Activated naive CD8-positive, alpha-beta T cell (primary cell): ENCODE measurements at regions not wholly inside any gene's neighbourhood (a gene's known extent, or its start where the extent isn't known, plus 50 kb on each side); places are given as distances from the start of the nearest gene placed in this dataset.

Source experiments
- H3K27ac Mint-ChIP-seq: one replicate; pipeline ENCODE4 v1.8.0; 2021; ENCODE audit warnings: mixed read lengths
- H3K27me3 Mint-ChIP-seq: one replicate; pipeline ENCODE4 v1.8.0; 2021; ENCODE audit warnings: mixed read lengths
- H3K36me3 Mint-ChIP-seq: one replicate; pipeline ENCODE4 v1.8.0; 2021; ENCODE audit warnings: mixed read lengths
- H3K4me1 Mint-ChIP-seq: one replicate; pipeline ENCODE4 v1.8.0; 2021; ENCODE audit warnings: low read depth, mixed read lengths
- H3K4me3 Mint-ChIP-seq: one replicate; pipeline ENCODE4 v1.8.0; 2021; ENCODE audit warnings: mild to moderate bottlenecking, mixed read lengths
- H3K9me3 Mint-ChIP-seq: one replicate; pipeline ENCODE4 v1.8.0; 2021; ENCODE audit warnings: low read depth, mixed read lengths

DNA sequence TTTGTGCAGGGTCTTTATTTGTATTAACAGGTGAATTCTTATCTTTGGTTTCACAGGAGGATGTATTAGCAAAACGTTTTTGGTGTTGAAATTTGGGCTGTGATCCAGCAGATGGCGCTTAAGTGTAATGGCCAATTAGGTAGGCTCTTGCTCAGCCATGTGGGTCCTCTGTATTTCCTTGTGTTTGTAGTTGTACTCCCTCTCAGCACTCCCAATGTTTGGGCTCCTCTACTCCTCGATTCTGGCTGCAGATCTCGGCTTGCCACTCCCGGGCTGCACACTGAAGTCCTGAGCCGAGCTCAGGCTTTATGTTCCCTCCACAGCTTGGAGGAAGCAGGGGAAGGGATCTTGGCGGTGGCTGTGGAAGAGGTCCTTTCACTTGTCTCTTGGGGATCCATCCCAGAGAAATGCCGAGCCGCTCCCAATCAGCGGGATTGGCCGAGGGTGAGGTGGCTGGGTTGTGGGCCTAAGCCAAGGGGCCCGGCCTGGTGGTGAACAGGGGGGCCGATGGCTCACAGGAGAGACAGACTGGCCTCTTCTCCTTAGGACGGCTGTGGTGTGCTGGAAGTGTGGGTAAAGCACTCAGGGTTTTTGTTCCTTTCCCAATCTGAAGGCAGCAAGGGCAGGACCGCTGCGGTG, 133.7 kb downstream of the AEBP2 start:
- H3K4me3 Mint-ChIP-seq = no peak overlapping the region
- H3K4me1 Mint-ChIP-seq = no peaks in the 10 kb centered on the region
- H3K27ac Mint-ChIP-seq = peak overlapping the region; percentile 67
- no peaks in the 10 kb centered on the region for H3K27me3 Mint-ChIP-seq
- H3K36me3 Mint-ChIP-seq = peaks cover 14% of the 10 kb centered on the region
- no peaks in the 10 kb centered on the region for H3K9me3 Mint-ChIP-seq

DNA sequence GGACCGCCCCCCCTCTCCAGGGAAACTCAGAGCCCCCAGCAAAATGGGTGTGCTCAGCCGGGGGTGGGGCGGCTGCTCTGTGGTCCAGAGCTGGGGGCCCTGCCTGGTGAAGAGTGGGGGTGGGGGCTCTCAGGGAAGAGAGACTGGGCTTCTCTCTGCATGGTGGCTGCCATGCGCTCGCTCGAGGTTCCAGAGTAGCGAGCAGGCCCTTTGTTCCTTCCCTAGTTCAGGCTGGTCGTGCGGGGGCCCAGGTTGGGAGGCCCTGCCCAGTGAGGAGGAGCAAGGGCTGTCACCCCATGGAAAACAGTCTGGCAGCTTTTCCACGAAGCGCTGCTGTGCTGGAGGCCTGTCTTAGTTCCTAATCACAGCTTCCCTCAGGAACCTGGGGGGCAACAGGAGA, 134.6 kb downstream of the AEBP2 start:
- H3K4me1 Mint-ChIP-seq = no peaks in the 10 kb centered on the region

DNA sequence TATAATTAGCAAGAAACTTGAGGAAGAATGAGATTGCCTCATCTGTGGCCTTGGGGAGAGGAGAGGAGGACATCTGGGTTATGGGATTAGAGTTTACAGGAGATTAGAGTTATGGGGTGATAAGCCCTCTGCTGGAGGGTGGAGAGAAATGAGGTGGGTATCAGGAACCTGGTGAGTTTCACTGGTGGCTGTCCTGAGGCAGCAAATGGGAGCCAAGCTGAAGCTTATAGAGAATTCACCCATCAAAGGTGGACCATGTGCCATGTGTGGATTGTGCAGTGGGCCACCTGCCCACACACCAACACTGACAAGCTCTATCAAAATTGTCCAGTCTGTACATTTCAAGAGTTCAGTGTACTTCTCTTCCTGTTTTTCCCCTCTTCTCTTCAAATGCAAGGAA, 135.3 kb downstream of the AEBP2 start:
- Mint-ChIP-seq H3K27me3 (no peaks in the 10 kb centered on the region), H3K9me3 (no peaks in the 10 kb centered on the region), H3K36me3 (peaks cover 14% of the 10 kb centered on the region), H3K4me3 (no peak overlapping the region), H3K4me1 (no peaks in the 10 kb centered on the region), H3K27ac (no peak overlapping the region)

More for the DNA sequence above, 134.6 kb downstream of the AEBP2 start:
- H3K36me3 Mint-ChIP-seq = peaks cover 14% of the 10 kb centered on the region
- no peak overlapping the region for H3K27ac Mint-ChIP-seq
- H3K9me3 Mint-ChIP-seq = no peaks in the 10 kb centered on the region
- H3K27me3 Mint-ChIP-seq = no peaks in the 10 kb centered on the region
- H3K4me3 Mint-ChIP-seq = no peak overlapping the region

DNA sequence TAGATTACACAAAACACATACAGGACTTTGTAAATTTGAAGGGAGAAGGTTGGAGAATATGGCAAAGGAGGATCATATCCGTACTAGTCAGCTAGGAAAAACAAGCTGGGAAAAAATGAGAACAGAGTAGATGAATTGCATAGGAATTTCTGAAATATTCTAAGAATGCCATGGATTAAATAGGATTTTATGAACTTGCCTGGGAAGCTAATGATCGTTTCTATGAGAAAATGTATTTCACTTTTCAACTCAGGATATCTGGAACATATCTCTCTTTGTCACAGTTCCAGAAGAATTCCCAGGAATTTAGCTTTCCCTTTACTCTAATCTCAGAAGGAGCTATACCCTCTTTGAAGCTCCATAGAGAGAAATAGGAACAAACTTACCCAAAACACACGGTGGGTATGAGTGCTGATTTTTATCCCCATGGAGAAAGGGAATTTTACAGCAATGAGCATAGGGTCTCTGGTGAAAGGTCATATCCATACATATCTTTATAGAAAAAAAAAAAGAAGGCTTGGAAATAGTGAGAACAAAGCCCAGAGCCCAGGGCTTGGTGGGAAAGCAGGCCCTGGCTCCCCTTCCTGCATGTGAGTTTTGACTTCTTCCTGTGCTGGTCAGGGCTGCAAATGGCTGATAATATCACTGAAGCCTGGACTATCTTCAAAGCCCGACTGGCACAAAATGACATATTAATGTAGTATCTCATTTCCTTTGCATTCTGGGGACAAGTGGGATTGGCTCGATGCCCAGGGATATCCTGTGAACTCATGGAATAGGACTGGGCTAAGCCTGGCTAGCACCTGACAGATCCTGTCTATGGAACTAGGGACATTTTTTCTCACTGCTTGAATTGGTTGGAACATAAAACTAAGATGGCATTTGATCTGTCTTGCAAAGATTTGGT, 136.3 kb downstream of the AEBP2 start:
- H3K4me3 Mint-ChIP-seq = no peak overlapping the region
- H3K9me3 Mint-ChIP-seq = peaks cover 4% of the 10 kb centered on the region
- H3K27ac Mint-ChIP-seq = no peak overlapping the region
- peaks cover 20% of the 10 kb centered on the region for H3K36me3 Mint-ChIP-seq
- no peaks in the 10 kb centered on the region for H3K4me1 Mint-ChIP-seq
- no peaks in the 10 kb centered on the region for H3K27me3 Mint-ChIP-seq

DNA sequence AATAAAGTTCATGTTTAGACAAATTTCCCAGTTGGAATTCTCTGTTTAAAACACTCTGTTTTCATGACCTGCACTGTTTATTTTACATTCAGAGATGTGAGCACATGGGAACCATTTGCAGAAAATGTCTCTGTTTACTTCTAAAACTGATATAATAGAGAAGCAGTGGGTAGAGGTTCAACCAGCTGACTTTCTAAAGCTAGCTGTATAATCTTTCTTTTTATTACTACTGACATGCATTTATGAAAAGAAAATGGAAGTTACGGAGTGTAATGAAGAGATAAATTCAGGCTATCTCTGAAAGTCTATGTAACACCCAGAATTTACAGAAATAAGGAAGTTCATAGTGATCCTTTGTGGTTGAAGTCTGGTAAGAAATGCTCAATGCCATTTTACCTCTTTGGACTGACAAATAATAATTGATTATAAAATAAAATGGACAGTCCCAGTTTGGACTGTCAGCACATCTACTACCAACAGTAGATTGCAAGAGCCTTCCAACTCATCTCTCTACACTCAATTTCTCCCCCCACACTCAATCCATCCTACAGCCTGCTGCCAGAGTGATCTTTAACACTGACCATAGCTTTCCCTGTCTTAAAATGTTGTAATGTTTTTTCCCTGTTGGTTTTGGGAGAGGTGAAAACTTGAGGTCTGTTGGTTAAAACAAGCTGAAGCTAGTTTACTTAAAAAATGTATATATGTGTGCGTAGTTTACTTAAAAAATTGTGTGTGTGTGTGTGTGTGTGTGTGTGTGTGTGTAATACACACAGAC, 137.4 kb downstream of the AEBP2 start:
- peaks cover 4% of the 10 kb centered on the region for H3K9me3 Mint-ChIP-seq
- no peak overlapping the region for H3K27ac Mint-ChIP-seq
- peaks cover 15% of the 10 kb centered on the region for H3K36me3 Mint-ChIP-seq
- H3K4me1 Mint-ChIP-seq = no peaks in the 10 kb centered on the region
- no peaks in the 10 kb centered on the region for H3K27me3 Mint-ChIP-seq
- H3K4me3 Mint-ChIP-seq = no peak overlapping the region

DNA sequence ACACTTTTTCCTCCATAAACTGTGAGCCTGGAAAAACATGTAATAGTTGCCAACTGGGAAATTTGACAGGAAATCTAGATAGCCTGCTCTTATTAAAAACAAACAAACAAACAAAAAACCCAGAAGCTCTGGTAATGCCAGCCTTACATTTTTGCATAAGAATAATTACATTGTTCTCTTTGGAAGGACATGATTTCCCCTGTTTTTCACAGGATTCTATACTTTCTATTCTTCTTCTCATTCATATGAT, 137.9 kb downstream of the AEBP2 start:
- Mint-ChIP-seq H3K4me1 (no peaks in the 10 kb centered on the region), H3K27ac (no peak overlapping the region), H3K27me3 (no peaks in the 10 kb centered on the region), H3K9me3 (peaks cover 5% of the 10 kb centered on the region), H3K36me3 (peaks cover 15% of the 10 kb centered on the region), H3K4me3 (no peak overlapping the region)

DNA sequence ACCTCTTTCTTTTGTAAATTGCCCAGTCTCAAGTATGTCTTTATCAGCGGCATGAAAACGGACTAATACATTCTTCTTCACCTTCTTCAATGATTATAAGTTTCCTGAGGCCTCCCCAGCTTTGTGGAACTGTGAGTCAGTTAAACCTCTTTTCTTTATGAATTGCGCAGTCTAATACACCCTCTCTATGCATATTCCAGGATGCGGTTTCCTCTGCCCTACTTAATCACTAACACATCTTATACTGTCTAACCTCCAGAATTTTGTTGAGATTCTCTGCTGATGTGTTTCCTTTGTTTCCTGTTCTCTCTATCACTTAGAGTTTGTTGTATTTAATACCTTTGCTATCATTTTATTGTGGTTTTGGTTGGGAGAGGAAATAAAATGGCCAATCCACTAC, 145.4 kb downstream of the AEBP2 start:
- Mint-ChIP-seq H3K4me3 (no peak overlapping the region), H3K27ac (no peak overlapping the region), H3K9me3 (peaks cover 20% of the 10 kb centered on the region), H3K36me3 (peaks cover 47% of the 10 kb centered on the region), H3K27me3 (no peaks in the 10 kb centered on the region), H3K4me1 (no peaks in the 10 kb centered on the region)

DNA sequence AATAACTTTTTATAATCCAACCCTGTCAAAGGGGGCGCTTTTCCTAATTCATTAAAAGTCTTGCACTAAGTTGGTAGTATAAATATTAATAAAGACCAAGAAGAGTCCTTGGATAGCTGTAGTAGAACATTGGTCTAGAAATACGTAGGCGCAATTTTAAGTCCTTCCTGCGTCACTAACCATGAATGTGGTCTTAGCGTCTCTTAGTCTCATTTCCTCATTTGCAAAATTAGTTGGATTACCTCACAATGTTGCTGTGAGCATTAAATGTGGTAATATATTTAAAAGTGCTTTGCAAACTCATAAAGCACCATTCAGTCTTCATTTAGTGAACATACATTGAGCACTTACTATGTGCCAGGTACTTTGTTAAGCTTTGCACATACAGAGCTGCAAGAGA, 149.7 kb downstream of the AEBP2 start:
- Mint-ChIP-seq H3K4me3 (no peak overlapping the region), H3K9me3 (peaks cover 8% of the 10 kb centered on the region), H3K27me3 (no peaks in the 10 kb centered on the region), H3K36me3 (peaks cover 29% of the 10 kb centered on the region), H3K27ac (no peak overlapping the region), H3K4me1 (no peaks in the 10 kb centered on the region)

DNA sequence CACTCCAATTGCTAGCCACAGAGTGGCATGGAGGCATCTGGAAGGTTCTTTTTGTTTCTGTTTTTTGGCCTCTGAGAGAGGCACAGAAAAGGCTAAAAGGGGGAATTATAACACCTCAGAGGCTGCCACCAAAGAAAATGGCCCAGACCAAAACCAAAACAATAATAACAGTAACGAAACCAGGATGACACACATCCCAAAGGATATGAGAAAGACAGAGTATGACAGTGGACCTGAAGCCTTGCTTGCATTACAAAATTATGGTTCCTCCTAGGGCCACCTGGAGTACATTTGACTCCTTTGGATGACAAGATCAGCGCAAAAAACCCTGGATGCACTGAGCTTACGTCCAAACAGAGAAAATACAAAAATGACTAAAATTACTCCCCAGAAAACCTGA, 152.7 kb downstream of the AEBP2 start:
- Mint-ChIP-seq H3K27me3 (no peaks in the 10 kb centered on the region), H3K27ac (no peak overlapping the region), H3K36me3 (peaks cover 4% of the 10 kb centered on the region), H3K4me1 (no peaks in the 10 kb centered on the region), H3K9me3 (peaks cover under 1% of the 10 kb centered on the region), H3K4me3 (no peak overlapping the region)

DNA sequence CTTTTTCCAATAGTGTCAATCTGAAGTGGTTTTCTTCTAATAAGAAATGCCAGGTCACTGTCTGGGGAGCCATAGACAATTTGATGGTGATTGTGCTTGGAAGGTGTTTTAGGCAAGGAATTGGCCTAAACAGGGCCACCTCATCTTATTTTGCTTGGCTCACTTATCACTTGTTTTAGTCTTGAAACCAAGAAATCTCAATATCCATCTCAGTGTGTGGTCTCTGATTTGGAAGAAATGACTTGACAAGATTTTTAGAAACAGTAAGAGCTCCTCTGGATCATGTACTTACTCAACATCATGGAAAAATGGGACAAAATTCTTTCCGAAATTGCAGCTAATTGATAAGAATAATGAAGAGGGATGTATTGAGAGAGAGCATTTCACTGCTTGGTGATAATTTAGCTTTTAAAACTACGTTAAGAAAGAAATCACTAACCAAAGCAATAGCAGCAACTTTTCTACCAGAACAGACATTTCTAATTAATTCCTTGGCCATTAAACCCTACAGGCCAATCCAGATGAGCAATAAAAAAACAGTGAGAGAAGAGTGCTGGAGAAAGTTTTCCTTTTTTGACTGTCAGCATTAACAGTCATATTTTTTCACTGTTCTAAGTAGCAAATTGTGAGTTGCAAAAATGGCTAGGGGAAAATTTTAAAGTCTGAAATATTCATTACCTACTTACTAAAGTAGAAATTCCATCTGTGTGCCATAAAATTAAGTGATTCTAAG, 157.3 kb downstream of the AEBP2 start:
- Mint-ChIP-seq H3K36me3 (no peaks in the 10 kb centered on the region), H3K27me3 (no peaks in the 10 kb centered on the region), H3K4me1 (no peaks in the 10 kb centered on the region), H3K27ac (no peak overlapping the region), H3K4me3 (no peak overlapping the region), H3K9me3 (no peaks in the 10 kb centered on the region)

DNA sequence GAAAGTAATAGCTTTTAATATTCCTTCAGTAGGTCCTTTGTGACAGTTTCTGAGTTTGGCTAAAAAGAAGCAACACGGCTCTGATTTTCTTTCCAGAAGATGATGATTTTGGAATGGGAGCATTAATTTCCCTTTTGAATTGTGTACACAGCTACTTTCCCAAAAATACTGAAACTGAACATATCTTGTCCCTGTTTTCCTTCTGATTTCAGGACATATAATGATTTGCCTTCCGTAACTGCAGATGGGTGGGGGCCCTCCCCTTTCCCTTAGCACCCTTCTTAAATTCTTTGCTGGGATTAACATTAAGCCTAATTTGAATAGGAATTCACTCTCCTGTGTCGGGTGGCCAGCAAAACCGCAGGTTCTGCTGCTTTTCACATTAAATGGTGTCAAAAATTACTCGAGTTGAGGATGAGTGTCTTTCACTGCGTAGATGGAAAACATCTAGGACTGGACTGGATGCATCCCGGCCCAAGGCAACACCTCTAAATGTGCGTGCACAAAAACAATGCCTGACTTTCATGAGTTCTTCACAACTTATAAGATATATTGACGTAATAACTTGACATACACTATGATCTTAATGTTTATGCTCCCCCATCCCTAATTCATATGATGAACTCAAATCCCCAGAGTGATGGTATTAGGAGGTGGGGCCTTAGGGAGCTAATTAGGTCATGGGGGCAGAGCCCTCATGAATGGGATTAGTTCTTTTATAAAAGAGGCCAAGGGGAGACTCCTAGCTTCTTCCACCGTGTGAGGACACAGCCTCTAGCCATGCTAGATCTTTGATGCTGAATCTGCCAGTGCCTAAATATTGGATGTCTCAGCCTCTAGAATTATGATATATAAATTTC, 158.1 kb downstream of the AEBP2 start:
- Mint-ChIP-seq H3K4me3 (no peak overlapping the region), H3K4me1 (no peaks in the 10 kb centered on the region), H3K27me3 (no peaks in the 10 kb centered on the region), H3K9me3 (no peaks in the 10 kb centered on the region), H3K36me3 (peaks cover 5% of the 10 kb centered on the region), H3K27ac (no peak overlapping the region)

DNA sequence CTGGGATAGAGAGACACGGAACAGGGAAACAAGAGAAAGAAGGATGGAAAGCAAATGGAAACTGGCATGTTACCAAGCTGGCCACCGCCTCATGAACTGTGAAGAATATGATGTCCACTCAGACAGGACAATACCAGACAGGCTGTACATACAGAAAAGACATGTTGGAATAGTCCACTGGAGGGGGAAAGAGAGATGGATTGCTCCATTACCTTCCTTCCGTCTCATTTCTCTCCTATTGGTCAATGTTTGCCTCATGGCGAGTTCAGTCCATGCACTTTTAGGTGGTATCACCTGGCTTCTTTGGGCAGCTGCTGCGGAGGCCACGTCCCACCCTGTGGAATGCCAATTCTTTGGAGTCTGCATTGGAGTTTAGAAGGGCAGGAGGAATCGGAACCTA, 166.4 kb downstream of the AEBP2 start:
- H3K4me3 Mint-ChIP-seq = no peak overlapping the region
- H3K36me3 Mint-ChIP-seq = peaks cover 30% of the 10 kb centered on the region
- no peak overlapping the region for H3K27ac Mint-ChIP-seq
- peaks cover 6% of the 10 kb centered on the region for H3K9me3 Mint-ChIP-seq
- no peaks in the 10 kb centered on the region for H3K4me1 Mint-ChIP-seq
- H3K27me3 Mint-ChIP-seq = no peaks in the 10 kb centered on the region

DNA sequence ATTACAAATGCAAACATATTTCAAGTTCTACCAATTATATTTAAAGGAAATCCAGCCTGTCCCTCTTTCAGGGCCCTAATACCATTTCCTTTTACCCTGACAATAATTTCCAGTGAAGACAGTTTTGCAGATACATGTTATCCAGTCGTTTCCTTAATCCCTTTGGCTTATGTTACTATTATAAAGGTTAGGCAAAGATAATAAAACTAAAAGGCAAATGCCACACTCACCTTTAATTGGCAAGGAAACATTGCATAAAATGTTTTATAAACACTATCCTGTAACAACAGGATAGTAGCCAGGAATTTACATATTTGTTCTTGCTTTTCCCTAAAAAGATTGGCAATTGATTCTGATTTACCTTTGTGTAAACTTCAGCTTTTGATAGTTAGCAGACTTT, 168.7 kb downstream of the AEBP2 start:
- Mint-ChIP-seq H3K4me1 (no peaks in the 10 kb centered on the region), H3K4me3 (no peak overlapping the region), H3K27ac (no peak overlapping the region), H3K27me3 (no peaks in the 10 kb centered on the region), H3K9me3 (peaks cover 13% of the 10 kb centered on the region), H3K36me3 (peaks cover 34% of the 10 kb centered on the region)

DNA sequence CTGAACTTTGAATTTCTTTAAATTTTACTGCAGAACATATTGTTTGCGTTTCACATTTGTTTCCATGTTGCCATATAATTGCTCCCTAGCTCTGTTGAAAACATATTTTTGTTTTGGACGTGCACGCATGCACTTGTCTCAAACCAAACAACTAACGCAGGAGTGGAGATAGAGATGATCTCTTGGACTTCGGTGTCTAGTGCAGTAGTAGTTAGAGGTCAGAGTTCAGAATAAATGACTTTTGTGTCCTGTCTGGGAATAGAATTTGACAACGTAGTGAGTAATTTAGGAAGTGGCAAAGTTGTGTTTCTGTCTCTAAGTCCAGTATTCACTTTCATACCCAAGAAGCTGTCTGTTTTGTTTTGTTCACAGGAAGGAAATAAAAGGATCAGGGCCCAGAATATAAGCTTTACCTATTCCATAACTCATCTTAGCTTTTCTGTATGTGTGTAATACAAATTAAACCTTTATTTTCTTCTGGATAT, 173.8 kb downstream of the AEBP2 start:
- H3K4me3 Mint-ChIP-seq = no peak overlapping the region
- no peaks in the 10 kb centered on the region for H3K27me3 Mint-ChIP-seq
- H3K4me1 Mint-ChIP-seq = peaks cover 18% of the 10 kb centered on the region
- peaks cover 9% of the 10 kb centered on the region for H3K9me3 Mint-ChIP-seq
- no peak overlapping the region for H3K27ac Mint-ChIP-seq
- peaks cover 20% of the 10 kb centered on the region for H3K36me3 Mint-ChIP-seq
